ENCODE measurements at regions not wholly inside any gene's neighbourhood (a gene's known extent, or its start where the extent isn't known, plus 50 kb on each side); places are given as distances from the start of the nearest gene placed in this dataset.

DNA sequence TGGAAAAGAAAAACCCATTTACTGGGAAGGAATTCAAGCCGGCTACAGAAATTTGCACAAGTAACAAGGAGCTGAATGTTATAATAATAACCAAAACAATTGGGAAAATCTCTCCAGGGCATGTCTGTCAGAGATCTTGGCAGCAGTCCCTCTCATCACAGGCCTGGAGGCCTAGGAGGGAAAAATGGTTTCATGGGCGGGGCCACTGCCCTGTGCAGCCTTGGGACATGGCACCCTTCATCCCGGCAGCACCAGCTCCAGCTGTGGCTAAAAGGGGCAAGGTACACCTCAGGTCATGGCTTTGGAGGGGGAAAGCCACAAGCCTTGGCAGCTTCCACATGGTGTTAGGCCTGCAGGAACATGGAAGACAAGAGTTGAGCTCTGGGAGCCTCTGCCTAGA is 513.1 kb upstream of the CNKSR2 start:
- Histone ChIP-seq H4K20me1 (ENCODE audit: insufficient read depth, low read length) (no peaks in the 10 kb centered on the region), H3K9me3 (ENCODE audit: insufficient read depth, low read depth, low read length) (no peaks in the 10 kb centered on the region), H3K36me3 (ENCODE audit: insufficient read depth, low read length) (no peaks in the 10 kb centered on the region), H3K27me3 (ENCODE audit: insufficient read depth, low read length) (no peaks in the 10 kb centered on the region), H3K4me3 (ENCODE audit: insufficient read depth, low read depth, low read length) (no peak overlapping the region), H3K9ac (ENCODE audit: low read length) (no peak overlapping the region), H3K4me1 (ENCODE audit: insufficient read depth, low read length) (no peaks in the 10 kb centered on the region), H3K4me2 (ENCODE audit: low read length) (no peak overlapping the region), H2AFZ (ENCODE audit: low read depth, low read length) (no peak overlapping the region), H3K27ac (ENCODE audit: low read depth, low read length) (no peak overlapping the region), H3K79me2 (ENCODE audit: insufficient read depth, low read length) (no peaks in the 10 kb centered on the region)
- Mint-ChIP-seq H3K9me3 (ENCODE audit: unreplicated experiment) (peaks cover 16% of the 10 kb centered on the region), H3K36me3 (ENCODE audit: low read depth, unreplicated experiment) (no peaks in the 10 kb centered on the region), H3K4me3 (ENCODE audit: unreplicated experiment) (no peak overlapping the region), H3K27ac (ENCODE audit: unreplicated experiment) (no peak overlapping the region), H3K27me3 (ENCODE audit: low read depth, unreplicated experiment) (no peaks in the 10 kb centered on the region), H3K4me1 (ENCODE audit: low read depth, unreplicated experiment) (peaks cover 5% of the 10 kb centered on the region)
- DNase-seq (ENCODE audit: low read depth) (no peak), FAIRE-seq (no peak)
- TF ChIP-seq, protein P1, sequence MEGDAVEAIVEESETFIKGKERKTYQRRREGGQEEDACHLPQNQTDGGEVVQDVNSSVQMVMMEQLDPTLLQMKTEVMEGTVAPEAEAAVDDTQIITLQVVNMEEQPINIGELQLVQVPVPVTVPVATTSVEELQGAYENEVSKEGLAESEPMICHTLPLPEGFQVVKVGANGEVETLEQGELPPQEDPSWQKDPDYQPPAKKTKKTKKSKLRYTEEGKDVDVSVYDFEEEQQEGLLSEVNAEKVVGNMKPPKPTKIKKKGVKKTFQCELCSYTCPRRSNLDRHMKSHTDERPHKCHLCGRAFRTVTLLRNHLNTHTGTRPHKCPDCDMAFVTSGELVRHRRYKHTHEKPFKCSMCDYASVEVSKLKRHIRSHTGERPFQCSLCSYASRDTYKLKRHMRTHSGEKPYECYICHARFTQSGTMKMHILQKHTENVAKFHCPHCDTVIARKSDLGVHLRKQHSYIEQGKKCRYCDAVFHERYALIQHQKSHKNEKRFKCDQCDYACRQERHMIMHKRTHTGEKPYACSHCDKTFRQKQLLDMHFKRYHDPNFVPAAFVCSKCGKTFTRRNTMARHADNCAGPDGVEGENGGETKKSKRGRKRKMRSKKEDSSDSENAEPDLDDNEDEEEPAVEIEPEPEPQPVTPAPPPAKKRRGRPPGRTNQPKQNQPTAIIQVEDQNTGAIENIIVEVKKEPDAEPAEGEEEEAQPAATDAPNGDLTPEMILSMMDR (IDR thresholded peaks at IDR 0.05; ENCODE audit: insufficient read depth, low read depth, low read length): no peak
- TF ChIP-seq EZH2 (IDR thresholded peaks at IDR 0.05; ENCODE audit: insufficient read depth, low read length): no peak

DNA sequence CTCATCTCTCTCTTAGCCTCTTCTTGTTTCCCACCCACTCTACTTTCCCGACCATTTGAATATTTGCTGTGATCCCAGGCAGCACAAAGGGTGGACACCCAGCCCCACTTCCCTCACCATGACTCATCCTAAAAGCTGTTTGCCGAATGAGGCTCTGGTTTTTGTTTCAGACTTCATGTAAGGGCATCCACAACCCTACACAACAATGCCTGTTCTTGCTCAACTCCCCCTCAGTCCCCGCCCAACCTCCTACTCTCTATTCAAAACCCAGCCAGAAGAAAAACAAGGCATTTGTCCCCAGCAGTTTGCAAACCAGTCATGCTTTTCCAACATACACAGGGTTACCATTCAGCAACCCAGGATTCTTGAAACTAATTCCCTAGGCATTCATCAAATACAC is 516.5 kb upstream of the CNKSR2 start:
- Histone ChIP-seq H4K20me1 (ENCODE audit: insufficient read depth, low read length) (no peaks in the 10 kb centered on the region), H3K79me2 (ENCODE audit: insufficient read depth, low read length) (no peaks in the 10 kb centered on the region), H3K4me1 (ENCODE audit: insufficient read depth, low read length) (no peaks in the 10 kb centered on the region), H3K27me3 (ENCODE audit: insufficient read depth, low read length) (no peaks in the 10 kb centered on the region), H3K4me3 (ENCODE audit: insufficient read depth, low read depth, low read length) (no peak overlapping the region), H3K27ac (ENCODE audit: low read depth, low read length) (no peak overlapping the region), H2AFZ (ENCODE audit: low read depth, low read length) (no peak overlapping the region), H3K9me3 (ENCODE audit: insufficient read depth, low read depth, low read length) (no peaks in the 10 kb centered on the region), H3K36me3 (ENCODE audit: insufficient read depth, low read length) (no peaks in the 10 kb centered on the region), H3K9ac (ENCODE audit: low read length) (no peak overlapping the region), H3K4me2 (ENCODE audit: low read length) (peak overlapping the region; percentile 11)
- Mint-ChIP-seq H3K36me3 (ENCODE audit: low read depth, unreplicated experiment) (no peaks in the 10 kb centered on the region), H3K4me3 (ENCODE audit: unreplicated experiment) (no peak overlapping the region), H3K9me3 (ENCODE audit: unreplicated experiment) (peaks cover 16% of the 10 kb centered on the region), H3K4me1 (ENCODE audit: low read depth, unreplicated experiment) (peaks cover 5% of the 10 kb centered on the region), H3K27me3 (ENCODE audit: low read depth, unreplicated experiment) (no peaks in the 10 kb centered on the region), H3K27ac (ENCODE audit: unreplicated experiment) (no peak overlapping the region)
- DNase-seq (ENCODE audit: low read depth) (peak; percentile 41), FAIRE-seq (peak; percentile 13)
- TF ChIP-seq, protein P1 (IDR thresholded peaks at IDR 0.05; ENCODE audit: insufficient read depth, low read depth, low read length): no peak
- no peak for TF ChIP-seq EZH2 (IDR thresholded peaks at IDR 0.05; ENCODE audit: insufficient read depth, low read length)

DNA sequence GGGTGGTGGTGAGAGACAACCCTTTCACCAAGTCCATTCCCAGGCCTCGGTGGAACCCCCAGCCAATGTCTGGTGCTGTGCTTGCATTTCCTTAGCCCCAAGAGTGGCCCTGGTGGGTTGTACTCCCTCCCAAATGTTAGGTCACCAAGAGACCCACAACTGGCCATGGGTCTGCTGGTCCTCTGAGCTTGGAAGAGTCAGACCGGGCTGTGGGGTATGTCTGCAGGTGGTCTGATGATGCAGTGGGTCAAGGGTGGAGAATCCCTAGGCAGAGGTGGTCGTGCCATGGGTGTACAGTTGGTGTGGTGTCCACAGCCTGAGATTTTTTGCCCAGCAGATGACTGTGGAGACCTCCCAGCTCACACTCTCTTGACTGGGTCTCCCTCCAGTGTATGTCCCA is 535.7 kb upstream of the CNKSR2 start:
- H3K9me3 Mint-ChIP-seq (ENCODE audit: unreplicated experiment): no peaks in the 10 kb centered on the region

More for the DNA sequence above, 535.7 kb upstream of the CNKSR2 start:
- H3K36me3 Mint-ChIP-seq (ENCODE audit: low read depth, unreplicated experiment): no peaks in the 10 kb centered on the region
- Histone ChIP-seq H3K36me3 (ENCODE audit: insufficient read depth, low read length) (no peaks in the 10 kb centered on the region), H3K27me3 (ENCODE audit: insufficient read depth, low read length) (no peaks in the 10 kb centered on the region), H2AFZ (ENCODE audit: low read depth, low read length) (no peak overlapping the region), H3K9me3 (ENCODE audit: insufficient read depth, low read depth, low read length) (no peaks in the 10 kb centered on the region), H3K9ac (ENCODE audit: low read length) (no peak overlapping the region), H3K4me2 (ENCODE audit: low read length) (no peak overlapping the region), H3K4me3 (ENCODE audit: insufficient read depth, low read depth, low read length) (no peak overlapping the region), H3K79me2 (ENCODE audit: insufficient read depth, low read length) (no peaks in the 10 kb centered on the region), H4K20me1 (ENCODE audit: insufficient read depth, low read length) (no peaks in the 10 kb centered on the region), H3K27ac (ENCODE audit: low read depth, low read length) (no peak overlapping the region), H3K4me1 (ENCODE audit: insufficient read depth, low read length) (no peaks in the 10 kb centered on the region)
- no peaks in the 10 kb centered on the region for H3K27me3 Mint-ChIP-seq (ENCODE audit: low read depth, unreplicated experiment)
- H3K4me1 Mint-ChIP-seq (ENCODE audit: low read depth, unreplicated experiment): no peaks in the 10 kb centered on the region
- H3K27ac Mint-ChIP-seq (ENCODE audit: unreplicated experiment): no peak overlapping the region
- no peak for TF ChIP-seq EZH2 (IDR thresholded peaks at IDR 0.05; ENCODE audit: insufficient read depth, low read length)
- TF ChIP-seq, protein P1 (IDR thresholded peaks at IDR 0.05; ENCODE audit: insufficient read depth, low read depth, low read length): no peak
- DNase-seq (ENCODE audit: low read depth) (no peak), FAIRE-seq (no peak)
- no peak overlapping the region for H3K4me3 Mint-ChIP-seq (ENCODE audit: unreplicated experiment)

All from astrocyte (in vitro differentiated cells and primary cell).